ENCODE measurements at regions not wholly inside any gene's neighbourhood (a gene's known extent, or its start where the extent isn't known, plus 50 kb on each side); places are given as distances from the start of the nearest gene placed in this dataset.

GRCh38 chr2:139835101-139835500, 1054.9 kb upstream of the NXPH2 start:
- no peak for DNase-seq (ENCODE audit: low read depth)

GRCh38 chr2:139828011-139828410, 1047.8 kb upstream of the NXPH2 start:
- no peak for DNase-seq (ENCODE audit: low read depth)

GRCh38 chr2:139825726-139826125, 1045.5 kb upstream of the NXPH2 start:
- DNase-seq (ENCODE audit: low read depth): no peak

- DNase-seq (ENCODE audit: low read depth): no peak
Observed at GRCh38 chr2:139819273-139819796, 1039.1 kb upstream of the NXPH2 start.

GRCh38 chr2:139814458-139814857, 1034.3 kb upstream of the NXPH2 start:
- DNase-seq (ENCODE audit: low read depth): no peak

GRCh38 chr2:139813340-139813739, 1033.2 kb upstream of the NXPH2 start:
- no peak for DNase-seq (ENCODE audit: low read depth)

- DNase-seq (ENCODE audit: low read depth): no peak
Observed at GRCh38 chr2:139805441-139805840, 1025.3 kb upstream of the NXPH2 start.

- DNase-seq (ENCODE audit: low read depth): no peak
Observed at GRCh38 chr2:139798391-139798790, 1018.2 kb upstream of the NXPH2 start.

- peak; percentile 28 for DNase-seq (ENCODE audit: low read depth)
Observed at GRCh38 chr2:139790807-139791752, 1010.9 kb upstream of the NXPH2 start.

- DNase-seq (ENCODE audit: low read depth): no peak
Observed at GRCh38 chr2:139790136-139790535, 1009.9 kb upstream of the NXPH2 start.

GRCh38 chr2:139778732-139779131, 998.5 kb upstream of the NXPH2 start:
- no peak for DNase-seq (ENCODE audit: low read depth)

- DNase-seq (ENCODE audit: low read depth): peak; percentile 4
Observed at GRCh38 chr2:139773720-139774277, 993.6 kb upstream of the NXPH2 start.

- DNase-seq (ENCODE audit: low read depth): no peak
Observed at GRCh38 chr2:139769633-139770032, 989.4 kb upstream of the NXPH2 start.

GRCh38 chr2:139763705-139764104, 983.5 kb upstream of the NXPH2 start:
- DNase-seq (ENCODE audit: low read depth): no peak

GRCh38 chr2:139759000-139759505, 978.9 kb upstream of the NXPH2 start:
- no peak for DNase-seq (ENCODE audit: low read depth)

GRCh38 chr2:139746901-139747300, 966.7 kb upstream of the NXPH2 start:
- no peak for DNase-seq (ENCODE audit: low read depth)

GRCh38 chr2:139744273-139744672, 964.1 kb upstream of the NXPH2 start:
- no peak for DNase-seq (ENCODE audit: low read depth)

GRCh38 chr2:139742216-139743172, 962.3 kb upstream of the NXPH2 start:
- DNase-seq (ENCODE audit: low read depth): no peak

GRCh38 chr2:139737659-139738058, 957.5 kb upstream of the NXPH2 start:
- no peak for DNase-seq (ENCODE audit: low read depth)

GRCh38 chr2:139730197-139730596, 950.0 kb upstream of the NXPH2 start:
- DNase-seq (ENCODE audit: low read depth): no peak

- DNase-seq (ENCODE audit: low read depth): no peak
Observed at GRCh38 chr2:139721411-139721995, 941.3 kb upstream of the NXPH2 start.

- DNase-seq (ENCODE audit: low read depth): no peak
Observed at GRCh38 chr2:139720056-139720455, 939.9 kb upstream of the NXPH2 start.
